Gastroesophageal sphincter (tissue), 3 donors: ENCODE measurements at regions not wholly inside any gene's neighbourhood (a gene's known extent, or its start where the extent isn't known, plus 50 kb on each side); places are given as distances from the start of the nearest gene placed in this dataset.

Experiments used
- CTCF ChIP-seq, 4 experiments: fragments of 200-600 bp in 2 of 4; fragments of 450-650 bp in 2 of 4; sonication (generic) in 1 of 4; IDR thresholded peaks; one replicate each; pipeline ENCODE4 v1.5.1; 2017 to 2019; ENCODE audit warnings: antibody characterized with exemption in 4 of 4, mild to moderate bottlenecking in 2 of 4, moderate library complexity in 2 of 4
- POLR2A ChIP-seq, 2 donors: fragments of 450-650 bp; IDR thresholded peaks; one replicate each; pipeline ENCODE4 v1.6.1; 2017; ENCODE audit warnings: antibody characterized with exemption in 2 of 2, mild to moderate bottlenecking in 2 of 2, moderate library complexity in 1 of 2

GRCh38 chr21:36569511-36569910 lies 89.6 kb upstream of the CLDN14 start:
- no peak for TF ChIP-seq POLR2A (IDR thresholded peaks at IDR 0.05)
- no peak for TF ChIP-seq CTCF (IDR thresholded peaks at IDR 0.05)
